ENCODE measurements at regions not wholly inside any gene's neighbourhood (a gene's known extent, or its start where the extent isn't known, plus 50 kb on each side); places are given as distances from the start of the nearest gene placed in this dataset.
A peak's percentile ranks its signal among the peaks of the same experiment; 100 is the strongest.
"Not testable (repeated sequence)": the region's sequence is repeated elsewhere in the genome, so short reads cannot be mapped to it uniquely, and the experiment has no call there.

DNA sequence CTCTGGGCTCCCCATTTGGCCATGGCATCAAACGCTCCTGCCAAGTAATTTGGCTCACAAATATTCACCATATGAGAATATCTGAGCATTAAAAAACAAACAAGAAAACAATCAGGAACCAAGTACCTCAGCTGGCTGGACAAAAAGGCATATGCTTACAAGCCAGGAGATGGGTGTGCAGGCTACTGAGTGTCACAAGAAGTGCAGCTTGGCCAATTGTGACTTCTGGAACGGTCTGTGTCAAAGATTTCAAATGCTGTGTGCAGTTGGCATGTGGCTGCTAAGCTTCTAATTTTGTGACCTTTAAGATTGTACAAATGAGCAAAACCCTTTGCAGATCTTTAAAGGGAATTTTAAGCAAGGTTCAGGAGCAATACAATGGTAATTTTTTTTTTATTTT is 274.0 kb downstream of the ANAPC1 start:
- H3K27me3 Mint-ChIP-seq (ENCODE audit: low read depth); H3K9me3 Mint-ChIP-seq; H3K4me3 Mint-ChIP-seq (ENCODE audit: low read depth); intact Hi-C loops (cut with micrococcal nuclease); H3K36me3 Mint-ChIP-seq (ENCODE audit: low read depth); H3K27ac Mint-ChIP-seq; DNase-seq (ENCODE audit: low spot score); H3K4me1 Mint-ChIP-seq (ENCODE audit: low read depth): not testable (repeated sequence)

DNA sequence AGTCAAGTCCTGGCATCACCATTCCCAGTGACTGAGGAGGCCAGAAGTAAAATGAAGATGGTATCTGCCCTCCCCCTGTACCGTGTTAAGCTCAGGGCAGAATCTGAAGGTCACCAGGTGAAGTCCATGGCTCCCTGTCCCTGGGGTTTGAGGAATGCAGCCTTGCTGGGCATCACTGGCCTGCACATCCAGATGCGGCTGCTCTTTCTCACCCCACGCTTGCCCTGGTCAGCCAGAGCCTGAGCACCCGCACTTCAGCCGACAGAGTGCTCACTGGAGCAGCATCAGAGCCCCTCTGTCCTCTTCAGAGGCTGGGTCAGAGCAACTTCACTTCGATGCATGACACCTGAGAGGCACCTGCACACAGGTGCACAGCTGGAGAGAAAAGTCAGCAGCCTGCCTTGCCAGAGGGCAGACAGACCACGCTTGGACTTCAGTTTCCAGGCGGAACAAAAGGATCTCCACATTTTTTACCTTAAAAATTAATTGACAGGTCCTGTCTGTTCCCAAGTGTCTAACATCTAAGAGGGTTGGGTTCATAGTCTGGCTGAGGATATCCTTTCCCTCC is 267.3 kb downstream of the ANAPC1 start:
- Mint-ChIP-seq H3K27ac (no peak overlapping the region), H3K9me3 (no peaks in the 10 kb centered on the region), H3K36me3 (ENCODE audit: low read depth) (no peaks in the 10 kb centered on the region), H3K4me3 (ENCODE audit: low read depth) (no peak overlapping the region), H3K4me1 (ENCODE audit: low read depth) (peaks cover 2% of the 10 kb centered on the region), H3K27me3 (ENCODE audit: low read depth) (peaks cover 40% of the 10 kb centered on the region)
- no peak for DNase-seq (ENCODE audit: low spot score)
- intact Hi-C loops (cut with micrococcal nuclease), result no loop called here

DNA sequence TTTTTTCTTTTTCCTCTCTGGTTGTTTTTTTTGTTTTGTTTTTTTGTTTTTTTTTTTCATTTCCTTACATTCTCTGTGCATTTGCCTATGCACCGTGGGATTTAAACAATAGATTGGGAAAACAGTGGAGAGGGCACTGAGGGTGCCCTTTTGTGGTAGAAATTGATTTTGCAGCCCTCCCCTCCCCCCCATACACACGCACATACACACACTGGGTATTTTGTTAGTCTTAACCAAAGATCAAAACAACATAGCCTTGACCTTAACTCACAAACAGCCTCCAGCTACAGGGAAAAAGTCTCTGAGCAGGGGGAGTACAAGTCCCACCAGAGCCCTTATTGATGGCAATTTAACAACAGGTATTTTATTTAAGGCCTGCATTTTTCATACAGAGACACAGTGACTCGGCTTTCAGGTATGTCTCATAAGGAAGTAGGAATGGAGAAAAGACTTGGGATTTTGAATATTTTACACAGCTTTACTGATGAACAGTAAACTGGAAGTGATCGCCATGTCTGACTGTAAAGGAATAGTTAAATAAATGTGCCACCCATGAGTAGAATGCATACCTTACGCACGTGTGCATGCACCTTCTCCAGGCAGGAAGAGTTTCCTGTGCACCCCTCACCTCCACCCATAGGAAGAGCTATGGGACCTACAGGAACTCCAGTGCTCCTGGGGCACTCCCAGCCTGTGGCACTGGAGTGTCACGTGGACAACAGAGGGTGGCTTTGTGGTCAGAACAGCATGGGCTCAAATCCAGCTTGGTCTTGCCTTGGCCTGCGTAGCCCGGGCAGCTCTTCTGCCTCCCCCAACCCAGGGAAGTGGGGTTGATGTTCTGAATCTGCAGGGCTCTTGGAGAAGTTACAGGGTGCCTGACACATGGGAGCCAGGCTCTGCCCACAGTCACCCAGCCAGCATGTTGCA is 266.4 kb downstream of the ANAPC1 start:
- H3K36me3 Mint-ChIP-seq (ENCODE audit: low read depth), result no peaks in the 10 kb centered on the region
- H3K4me3 Mint-ChIP-seq (ENCODE audit: low read depth), result no peak overlapping the region
- no peak for DNase-seq (ENCODE audit: low spot score)
- peaks cover 2% of the 10 kb centered on the region for H3K4me1 Mint-ChIP-seq (ENCODE audit: low read depth)
- no peak overlapping the region for H3K27ac Mint-ChIP-seq
- no peaks in the 10 kb centered on the region for H3K9me3 Mint-ChIP-seq
- intact Hi-C loops (cut with micrococcal nuclease), result no loop called here
- H3K27me3 Mint-ChIP-seq (ENCODE audit: low read depth), result peaks cover 36% of the 10 kb centered on the region

DNA sequence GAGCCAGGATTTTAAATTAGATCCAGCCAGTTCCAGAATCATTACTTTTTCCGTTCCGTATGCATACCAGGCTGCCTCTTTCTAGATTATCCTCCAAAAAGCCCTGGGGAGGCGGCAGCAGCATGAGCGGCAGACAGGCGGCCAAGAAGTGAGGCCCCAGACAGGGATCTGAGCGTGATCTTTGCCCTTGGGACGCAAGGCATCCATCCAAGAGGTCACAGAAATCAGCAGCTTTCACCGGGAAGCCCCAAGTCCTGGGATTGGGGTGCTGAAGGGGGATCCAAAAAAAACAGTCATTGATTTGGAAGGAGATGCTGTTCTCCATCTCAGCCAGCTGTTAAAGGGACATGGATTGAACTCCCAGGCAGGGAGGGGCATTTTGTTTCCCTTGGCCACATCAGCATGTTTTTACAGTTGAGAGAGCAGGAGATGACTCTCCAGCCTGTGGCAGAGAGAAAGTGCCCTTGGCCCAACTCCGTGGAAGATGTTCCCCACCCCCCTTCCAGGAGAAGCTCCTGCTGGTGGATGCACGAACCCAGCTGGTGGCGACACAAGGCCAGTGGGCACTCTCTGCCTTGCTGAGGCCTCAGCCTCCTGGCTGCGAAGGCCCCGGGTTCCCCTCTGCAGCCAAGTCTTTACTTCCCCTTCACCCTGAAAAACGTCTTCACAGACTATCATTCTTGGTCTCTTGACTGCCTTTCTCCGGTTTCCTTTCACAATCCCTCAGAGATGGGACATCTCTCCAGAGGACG is 265.6 kb downstream of the ANAPC1 start:
- Mint-ChIP-seq H3K4me3 (ENCODE audit: low read depth) (no peak overlapping the region), H3K27ac (no peak overlapping the region), H3K9me3 (no peaks in the 10 kb centered on the region), H3K27me3 (ENCODE audit: low read depth) (peaks cover 37% of the 10 kb centered on the region), H3K4me1 (ENCODE audit: low read depth) (peaks cover 3% of the 10 kb centered on the region), H3K36me3 (ENCODE audit: low read depth) (no peaks in the 10 kb centered on the region)
- DNase-seq (ENCODE audit: low spot score), result no peak
- intact Hi-C loops (cut with micrococcal nuclease), result no loop called here

DNA sequence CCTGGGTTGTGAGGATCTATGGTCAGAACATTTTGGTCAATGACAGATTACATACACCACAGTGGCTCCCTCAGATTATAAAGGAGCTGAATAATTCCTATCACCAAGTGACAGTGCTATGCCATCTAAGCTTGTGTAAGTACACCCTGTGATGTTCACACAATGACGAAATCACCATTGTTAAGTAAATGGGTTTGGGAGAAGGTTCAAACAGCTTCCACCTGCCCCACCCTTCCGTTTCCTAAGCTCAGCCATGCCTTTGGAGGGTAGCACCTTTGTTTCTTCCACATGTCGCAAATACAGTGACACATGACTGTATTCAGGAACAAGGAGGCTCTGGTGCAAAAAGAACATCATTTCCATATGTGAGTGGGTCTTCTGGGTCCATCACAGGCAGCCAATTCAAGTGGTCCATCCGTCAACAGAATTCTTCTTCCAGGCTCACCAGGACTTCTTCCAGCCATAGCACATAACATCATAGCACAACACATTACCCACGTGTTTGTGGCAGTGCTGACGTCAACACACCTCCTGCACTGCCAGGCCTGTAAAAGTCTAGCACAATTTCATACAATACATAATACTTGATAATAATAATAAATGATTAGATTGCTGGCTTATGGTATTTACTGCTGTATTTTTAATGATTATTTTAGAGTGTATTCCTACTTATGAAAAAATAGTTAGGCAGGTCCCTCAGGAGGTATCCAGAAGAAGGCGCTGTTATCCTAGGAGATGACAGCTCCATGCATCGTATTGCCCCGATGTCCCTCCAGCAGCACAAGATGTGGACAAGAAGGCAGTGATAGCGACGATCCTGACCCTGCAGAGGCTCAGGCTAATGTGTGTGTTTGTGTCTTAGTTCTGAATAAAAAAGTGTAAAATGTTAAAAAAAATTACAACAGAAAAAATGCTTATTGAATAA is 264.8 kb downstream of the ANAPC1 start:
- Mint-ChIP-seq H3K4me1 (ENCODE audit: low read depth) (peaks cover 9% of the 10 kb centered on the region), H3K36me3 (ENCODE audit: low read depth) (no peaks in the 10 kb centered on the region), H3K9me3 (no peaks in the 10 kb centered on the region), H3K4me3 (ENCODE audit: low read depth) (no peak overlapping the region), H3K27ac (no peak overlapping the region), H3K27me3 (ENCODE audit: low read depth) (peaks cover 43% of the 10 kb centered on the region)
- intact Hi-C loops (cut with micrococcal nuclease), result no loop called here
- DNase-seq (ENCODE audit: low spot score), result no peak

DNA sequence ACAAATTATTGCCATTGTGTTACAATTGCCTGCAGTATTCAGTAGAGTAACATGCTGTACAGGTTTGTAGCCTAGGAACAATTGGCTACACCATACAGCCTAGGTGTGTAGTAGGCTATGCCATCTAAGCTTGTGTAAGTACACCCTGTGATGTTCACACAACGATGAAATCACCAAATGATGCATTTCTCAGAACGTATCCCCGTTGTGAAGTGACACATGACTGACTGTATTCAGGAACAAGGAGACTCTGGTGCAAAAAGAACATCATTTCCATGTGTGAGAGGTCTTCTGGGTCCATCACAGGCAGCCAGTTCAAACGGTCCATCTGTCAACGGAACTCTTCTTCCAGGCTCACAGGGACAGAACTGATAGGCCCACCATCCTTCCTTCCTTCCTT is 263.7 kb downstream of the ANAPC1 start:
- H3K36me3 Mint-ChIP-seq (ENCODE audit: low read depth), result no peaks in the 10 kb centered on the region
- H3K9me3 Mint-ChIP-seq, result no peaks in the 10 kb centered on the region
- H3K27me3 Mint-ChIP-seq (ENCODE audit: low read depth), result peaks cover 45% of the 10 kb centered on the region
- DNase-seq (ENCODE audit: low spot score), result no peak
- no peak overlapping the region for H3K27ac Mint-ChIP-seq
- no peak overlapping the region for H3K4me3 Mint-ChIP-seq (ENCODE audit: low read depth)
- intact Hi-C loops (cut with micrococcal nuclease), result no loop called here
- peaks cover 18% of the 10 kb centered on the region for H3K4me1 Mint-ChIP-seq (ENCODE audit: low read depth)

DNA sequence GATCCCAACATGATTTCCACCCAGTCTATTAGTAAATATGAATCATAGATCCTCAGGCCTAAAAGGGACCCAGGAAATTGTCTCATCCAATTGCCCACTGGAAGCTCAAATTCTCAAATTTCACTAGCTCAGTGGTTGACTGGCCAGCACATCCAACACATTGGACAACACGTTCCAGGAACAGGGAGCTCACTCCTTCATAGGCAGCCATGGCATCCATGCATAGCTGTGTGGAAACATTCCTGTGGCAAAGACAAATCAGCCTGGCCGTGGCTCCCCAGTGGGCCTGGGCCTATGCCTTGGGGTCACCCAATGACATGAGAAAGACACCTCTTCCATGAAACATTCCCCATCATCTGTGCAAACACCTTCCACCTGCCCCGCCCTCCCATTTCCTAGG is 261.1 kb downstream of the ANAPC1 start:
- intact Hi-C loops (cut with micrococcal nuclease), result no loop called here
- peaks cover 38% of the 10 kb centered on the region for H3K4me1 Mint-ChIP-seq (ENCODE audit: low read depth)

DNA sequence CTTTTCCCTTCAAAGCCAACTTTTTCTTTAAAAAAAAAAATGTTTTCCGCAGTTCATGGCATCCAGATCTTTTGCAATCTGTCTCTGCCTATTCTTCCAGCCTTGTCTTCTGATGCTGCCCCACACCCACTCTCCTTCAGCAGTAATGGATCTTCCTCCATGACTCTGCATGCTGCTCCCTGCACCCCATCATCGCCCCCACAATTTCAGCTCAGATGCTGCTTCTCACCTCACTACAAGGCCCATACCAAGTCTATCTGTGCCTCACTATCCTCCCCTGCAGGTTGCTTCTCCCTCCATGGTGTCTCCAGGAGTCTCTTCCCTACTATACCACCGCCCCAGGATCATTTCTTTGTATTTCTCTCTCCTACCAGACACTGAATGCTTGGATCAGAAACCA is 260.6 kb downstream of the ANAPC1 start:
- Mint-ChIP-seq H3K36me3 (ENCODE audit: low read depth) (peaks cover 12% of the 10 kb centered on the region), H3K4me1 (ENCODE audit: low read depth) (peaks cover 38% of the 10 kb centered on the region), H3K9me3 (peaks cover 19% of the 10 kb centered on the region), H3K4me3 (ENCODE audit: low read depth) (no peak overlapping the region), H3K27me3 (ENCODE audit: low read depth) (peaks cover 28% of the 10 kb centered on the region), H3K27ac (no peak overlapping the region)
- no peak for DNase-seq (ENCODE audit: low spot score)
- intact Hi-C loops (cut with micrococcal nuclease), result no loop called here

More for the DNA sequence above, 261.1 kb downstream of the ANAPC1 start:
- Mint-ChIP-seq H3K27me3 (ENCODE audit: low read depth) (peaks cover 28% of the 10 kb centered on the region), H3K27ac (no peak overlapping the region), H3K9me3 (peaks cover 14% of the 10 kb centered on the region), H3K4me3 (ENCODE audit: low read depth) (no peak overlapping the region), H3K36me3 (ENCODE audit: low read depth) (peaks cover 12% of the 10 kb centered on the region)
- no peak for DNase-seq (ENCODE audit: low spot score)

DNA sequence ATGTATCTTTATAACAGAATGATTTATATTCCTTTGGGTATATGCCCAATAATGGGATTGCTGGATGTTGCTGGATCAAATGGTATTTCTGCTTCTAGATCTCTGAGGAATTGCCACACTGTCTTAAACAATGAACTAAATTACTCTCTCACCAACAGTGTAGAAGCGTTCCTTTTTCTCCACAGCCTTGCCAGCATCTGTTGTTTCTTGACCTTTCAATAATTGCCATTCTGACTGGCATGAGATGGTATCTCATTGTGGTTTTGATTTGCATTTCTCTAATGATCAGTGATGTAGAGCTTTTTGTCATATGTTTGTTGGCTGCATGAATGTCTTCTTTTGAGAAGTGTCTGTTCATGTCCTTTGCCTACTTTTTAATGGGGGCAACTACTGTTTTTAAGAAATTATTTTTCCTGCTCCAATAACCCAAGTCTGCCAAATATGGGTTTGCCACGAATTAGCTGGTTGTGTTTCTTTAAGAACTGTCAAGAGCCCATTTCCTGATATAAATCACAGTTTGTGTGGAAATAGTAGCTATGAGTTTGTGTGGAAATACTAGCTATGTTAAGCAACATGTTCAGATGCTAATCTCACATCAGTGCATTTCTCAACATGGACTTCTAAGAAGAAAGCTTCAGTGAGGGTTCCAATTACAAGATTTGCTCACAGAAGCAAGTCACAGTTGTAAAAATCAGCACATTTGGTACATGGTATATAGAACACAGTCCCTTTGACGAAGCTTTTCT is 259.4 kb downstream of the ANAPC1 start:
- H3K27ac Mint-ChIP-seq, result peak overlapping the region; percentile 58

DNA sequence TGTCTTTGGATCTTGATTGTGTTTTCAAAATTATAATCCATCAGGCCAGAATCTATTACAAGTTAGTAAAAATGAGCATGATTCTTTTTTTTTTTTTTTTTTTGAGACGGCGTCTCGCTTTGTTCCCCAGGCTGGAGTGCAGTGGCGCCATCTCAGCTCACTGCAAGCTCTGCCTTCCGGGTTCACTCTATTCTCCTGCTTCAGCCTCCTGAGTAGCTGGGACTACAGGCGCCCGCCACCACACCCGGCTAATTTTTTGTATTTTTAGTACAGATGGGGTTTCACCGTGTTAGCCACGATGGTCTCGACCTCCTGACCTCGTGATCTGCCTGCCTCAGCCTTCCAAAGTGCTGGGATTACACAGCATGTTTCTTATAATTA is 258.8 kb downstream of the ANAPC1 start:
- peak overlapping the region; percentile 58 for H3K27ac Mint-ChIP-seq
- intact Hi-C loops (cut with micrococcal nuclease), result loop anchor here (5.0 kb wide), 3 partner anchors 37 to 508 kb away; no protein-coding TSS in a partner anchor
- H3K4me3 Mint-ChIP-seq (ENCODE audit: low read depth); DNase-seq (ENCODE audit: low spot score): not testable (repeated sequence)
- H3K36me3 Mint-ChIP-seq (ENCODE audit: low read depth), result peaks cover 24% of the 10 kb centered on the region
- H3K4me1 Mint-ChIP-seq (ENCODE audit: low read depth), result peaks cover 36% of the 10 kb centered on the region
- peaks cover 25% of the 10 kb centered on the region for H3K27me3 Mint-ChIP-seq (ENCODE audit: low read depth)
- H3K9me3 Mint-ChIP-seq, result peaks cover 33% of the 10 kb centered on the region

More for the DNA sequence above, 259.4 kb downstream of the ANAPC1 start:
- Mint-ChIP-seq H3K4me3 (ENCODE audit: low read depth) (no peak overlapping the region), H3K36me3 (ENCODE audit: low read depth) (peaks cover 18% of the 10 kb centered on the region), H3K4me1 (ENCODE audit: low read depth) (peaks cover 36% of the 10 kb centered on the region), H3K27me3 (ENCODE audit: low read depth) (peaks cover 27% of the 10 kb centered on the region), H3K9me3 (peaks cover 28% of the 10 kb centered on the region)
- intact Hi-C loops (cut with micrococcal nuclease), result loop anchor here (5.0 kb wide), 3 partner anchors 38 to 507 kb away; no protein-coding TSS in a partner anchor
- DNase-seq (ENCODE audit: low spot score), result no peak

DNA sequence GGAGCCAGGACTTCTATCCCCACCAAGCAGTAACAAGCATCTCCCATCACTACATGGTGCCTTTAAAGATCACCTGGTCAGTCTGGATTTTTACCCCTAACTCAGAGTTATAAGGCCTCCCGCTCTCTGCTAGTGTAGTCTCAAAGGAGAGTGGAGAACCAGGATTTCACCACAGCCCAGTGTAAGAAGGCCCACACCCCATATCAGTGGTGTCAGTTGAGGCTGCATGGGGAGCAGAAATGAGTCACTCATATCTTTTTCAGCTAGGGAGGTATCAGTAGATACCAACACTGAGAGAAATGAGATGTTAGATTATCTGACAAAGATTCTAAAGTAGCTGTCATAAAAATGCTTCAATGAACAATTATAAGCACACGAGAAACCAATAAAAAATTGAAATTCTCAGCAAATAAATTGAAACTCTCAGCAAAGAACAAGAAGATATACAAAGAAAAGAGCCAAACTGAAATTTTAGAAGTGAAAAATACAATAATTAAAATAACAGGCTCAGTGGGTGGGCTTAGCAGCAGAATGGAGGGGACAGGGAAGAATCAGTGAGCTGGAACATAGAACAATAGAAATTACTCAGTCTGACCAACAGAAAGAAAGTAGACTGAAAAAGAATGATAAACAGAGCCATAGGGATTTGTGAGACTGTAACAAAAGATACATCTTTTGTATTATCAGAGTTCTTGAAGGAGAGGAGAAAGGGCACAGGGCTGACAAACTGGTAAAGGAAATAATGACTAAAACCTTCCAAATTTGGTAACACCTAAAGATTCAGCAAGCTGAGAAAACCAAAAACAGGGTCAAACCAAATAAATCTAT is 257.7 kb downstream of the ANAPC1 start:
- intact Hi-C loops (cut with micrococcal nuclease), result loop anchor here (1.0 to 5.0 kb wide), 5 partner anchors 8 to 509 kb away; no protein-coding TSS in a partner anchor
- peak; percentile 22 for DNase-seq (ENCODE audit: low spot score)
- peak overlapping the region; percentile 93 for H3K27ac Mint-ChIP-seq
- peaks cover 30% of the 10 kb centered on the region for H3K36me3 Mint-ChIP-seq (ENCODE audit: low read depth)
- peaks cover 36% of the 10 kb centered on the region for H3K4me1 Mint-ChIP-seq (ENCODE audit: low read depth)
- peaks cover 15% of the 10 kb centered on the region for H3K27me3 Mint-ChIP-seq (ENCODE audit: low read depth)
- peak overlapping the region; percentile 37 for H3K4me3 Mint-ChIP-seq (ENCODE audit: low read depth)
- H3K9me3 Mint-ChIP-seq, result peaks cover 42% of the 10 kb centered on the region
